Prostate gland (tissue), 2 donors: ENCODE measurements at regions not wholly inside any gene's neighbourhood (a gene's known extent, or its start where the extent isn't known, plus 50 kb on each side); places are given as distances from the start of the nearest gene placed in this dataset.

Experiments used
- CTCF ChIP-seq, 4 experiments: fragments of 200-600 bp in 2 of 4; fragments of 450-650 bp in 2 of 4; sonication (generic) in 2 of 4; IDR thresholded peaks; 1 replicate in 3 of 4; 2 replicates in 1 of 4; pipeline ENCODE4 v1.5.1; 2016 to 2019; ENCODE audit warnings: antibody characterized with exemption in 4 of 4, mild to moderate bottlenecking in 2 of 4, moderate library complexity in 2 of 4
- POLR2A ChIP-seq: fragments of 450-650 bp; IDR thresholded peaks from one replicate; pipeline ENCODE4 v1.6.1; 2016; ENCODE audit warnings: antibody characterized with exemption, mild to moderate bottlenecking
- POLR2AphosphoS5 ChIP-seq: sonication (generic); formaldehyde crosslinking; IDR thresholded peaks from one replicate; pipeline ENCODE4 v1.6.1; 2017; ENCODE audit warnings: antibody characterized with exemption

GRCh38 chr2:83615511-83615910, 843.6 kb downstream of the SUCLG1 start:
- no peak for TF ChIP-seq CTCF (IDR thresholded peaks at IDR 0.05)
- no peak for TF ChIP-seq POLR2A
- TF ChIP-seq POLR2AphosphoS5, result no peak
